ENCODE measurements at regions not wholly inside any gene's neighbourhood (a gene's known extent, or its start where the extent isn't known, plus 50 kb on each side); places are given as distances from the start of the nearest gene placed in this dataset.

- TF ChIP-seq CTCF (IDR thresholded peaks at IDR 0.05; ENCODE audit: low read depth, low read length, poor library complexity, severe bottlenecking) (no peak), EZH2phosphoT487 (IDR thresholded peaks at IDR 0.05; ENCODE audit: borderline replicate concordance, low read length) (no peak)
Measured at GRCh38 chr10:55168343-55168742, 367.3 kb upstream of the PCDH15 start.

Measured in DOHH2 (cell line).